HepG2 (cell line): ENCODE measurements at regions not wholly inside any gene's neighbourhood (a gene's known extent, or its start where the extent isn't known, plus 50 kb on each side); places are given as distances from the start of the nearest gene placed in this dataset.

Source experiments
- ATAC-seq: fragments of 200-7000 bp; cut with Tn5 transposase; 3 replicates; pipeline ENCODE4 v1.9.1; 2020; ENCODE audit warnings: mild to moderate bottlenecking, moderate library complexity
- BruUV-seq: library from RNA; stranded (reverse); fragments of 400-500 nt; replicated peaks from 2 replicates; lab custom pipeline; 2021; lab: Mats Ljungman, UMichigan
- CTCF ChIA-PET: fragments of 300-600 bp; formaldehyde crosslinking; extraction: SDS; loops from one replicate; lab custom pipeline; 2021; ENCODE audit warnings: low total read pairs, inconsistent platforms, low intra/inter-chr PET ratio; lab: Yijun Ruan, JAX
- POLR2A ChIA-PET: fragments of 350-600 bp; sonication (Branson Sonifier 250); formaldehyde crosslinking; loops from one replicate; lab custom pipeline; 2020; ENCODE audit warnings: antibody characterized with exemption, inconsistent platforms; lab: Yijun Ruan, JAX
- DNase-seq: peaks from one replicate; pipeline ENCODE4 v3.0.0-alpha.2; 2015; ENCODE audit warnings: low spot score
- FAIRE-seq: peaks from 3 replicates; lab custom pipeline; 2011; peaks lifted over from hg19 to GRCh38; lab: Jason Lieb, UNC
- H2AFZ ChIP-seq: one replicate; pipeline ENCODE4 v1.6.1; 2011; ENCODE audit warnings: low read length, inconsistent platforms
- H3K27ac ChIP-seq: fragments of 300-600 bp; 3 replicates; pipeline ENCODE4 v1.8.0; 2011; ENCODE audit warnings: mixed run types, mild to moderate bottlenecking, mixed read lengths, low read length, inconsistent platforms; ENCODE audit not compliant: insufficient read depth; ENCODE audit errors: extremely low read length
- H3K27me3 ChIP-seq, 2 experiments: fragments of 200-600 bp in 1 of 2; 2 replicates in 1 of 2; 3 replicates in 1 of 2; pipeline versions ENCODE4 v1.6.0 to v1.8.0; 2011; ENCODE audit warnings: low read length in 2 of 2, mild to moderate bottlenecking in 2 of 2, moderate library complexity in 2 of 2, inconsistent platforms in 1 of 2; ENCODE audit not compliant: insufficient read depth in 2 of 2, control insufficient read depth in 1 of 2
- H3K36me3 ChIP-seq, 2 experiments: fragments of 200-600 bp in 1 of 2; replicated peaks in 1 of 2; 2 replicates in 1 of 2; 3 replicates in 1 of 2; pipeline versions ENCODE4 v1.5.1 to v1.8.0; 2011; ENCODE audit warnings: low read length in 2 of 2, inconsistent platforms in 1 of 2; ENCODE audit not compliant: insufficient read depth in 2 of 2, control insufficient read depth in 1 of 2
- H3K4me1 ChIP-seq: 2 replicates; pipeline ENCODE4 v1.5.1; 2012; ENCODE audit warnings: low read length, inconsistent platforms; ENCODE audit not compliant: insufficient read depth
- H3K4me2 ChIP-seq: 2 replicates; pipeline ENCODE4 v1.6.0; 2011; ENCODE audit warnings: low read depth, low read length, inconsistent platforms
- H3K4me3 ChIP-seq, 3 experiments: fragments of 200-600 bp in 1 of 3; sonication (generic), shearing (Covaris generic) in 1 of 3; replicated peaks in 1 of 3; 2 replicates each; pipeline ENCODE4 v1.5.1; 2011 to 2016; ENCODE audit warnings: low read length in 3 of 3, inconsistent platforms in 2 of 3, low read depth in 2 of 3, mild to moderate bottlenecking in 2 of 3, control low read depth in 1 of 3, mixed read lengths in 1 of 3; ENCODE audit not compliant: insufficient read depth in 1 of 3
- H3K79me2 ChIP-seq: one replicate; pipeline ENCODE4 v1.6.1; 2011; ENCODE audit warnings: low read length, inconsistent platforms; ENCODE audit not compliant: insufficient read depth
- H3K9ac ChIP-seq: 2 replicates; pipeline ENCODE4 v1.6.0; 2011; ENCODE audit warnings: mild to moderate bottlenecking, low read depth, low read length, inconsistent platforms; ENCODE audit not compliant: insufficient read depth
- H3K9me3 ChIP-seq: 2 replicates; pipeline ENCODE4 v1.5.1; 2012; ENCODE audit warnings: mild to moderate bottlenecking, low read length
- H4K20me1 ChIP-seq: 2 replicates; pipeline ENCODE4 v1.6.0; 2011; ENCODE audit warnings: inconsistent platforms, mild to moderate bottlenecking, low read length, moderate library complexity; ENCODE audit not compliant: insufficient read depth
- FOSL2 ChIP-seq: sonication (generic); formaldehyde crosslinking; IDR thresholded peaks from 2 replicates; pipeline ENCODE4 v1.4.0; 2020; ENCODE audit warnings: missing genetic modification reagents
- FOXO1 ChIP-seq: sonication (generic); formaldehyde crosslinking; IDR thresholded peaks from 2 replicates; pipeline ENCODE4 v1.4.0; 2020; ENCODE audit warnings: missing genetic modification reagents
- IRF2 ChIP-seq: IDR thresholded peaks from 2 replicates; pipeline ENCODE4 v1.6.1; 2018; ENCODE audit warnings: missing genetic modification reagents, missing compliant biosample characterization
- KLF16 ChIP-seq, 2 experiments: sonication (generic) in 1 of 2; formaldehyde crosslinking in 1 of 2; IDR thresholded peaks; 2 replicates each; pipeline versions ENCODE4 v1.6.1 to v1.8.0; 2016 to 2023; ENCODE audit warnings: missing genetic modification reagents in 2 of 2, missing compliant biosample characterization in 1 of 2
- PAXIP1 ChIP-seq: sonication (generic); formaldehyde crosslinking; conservative IDR thresholded peaks from 2 replicates; pipeline ENCODE4 v1.4.0; 2020; ENCODE audit warnings: mild to moderate bottlenecking, missing genetic modification reagents, moderate library complexity
- POLR2AphosphoS5 ChIP-seq: IDR thresholded peaks from 2 replicates; pipeline ENCODE4 v1.6.1; 2012; ENCODE audit warnings: low read depth, low read length
- RBM22 ChIP-seq: fragments of 200-400 bp; formaldehyde crosslinking; optimal IDR thresholded peaks from 2 replicates; pipeline ENCODE3; 2017; ENCODE audit warnings: mild to moderate bottlenecking, low read length, moderate library complexity
- RFXANK ChIP-seq: IDR thresholded peaks from 2 replicates; pipeline ENCODE4 v1.6.1; 2016
- SMAD3 ChIP-seq: sonication (generic); formaldehyde crosslinking; IDR thresholded peaks from 2 replicates; pipeline ENCODE4 v1.4.0; 2020; ENCODE audit warnings: missing genetic modification reagents
- ZFP36 ChIP-seq: fragments of 150-350 bp; IDR thresholded peaks from 2 replicates; pipeline ENCODE4 v1.6.1; 2018; ENCODE audit warnings: borderline replicate concordance, low read length, low read depth; ENCODE audit not compliant: partially characterized antibody
- ZNF264 ChIP-seq: sonication (generic); formaldehyde crosslinking; IDR thresholded peaks from 2 replicates; pipeline ENCODE4 v1.4.0; 2020; ENCODE audit warnings: missing genetic modification reagents
- ZNF350 ChIP-seq: sonication (generic); formaldehyde crosslinking; IDR thresholded peaks from 2 replicates; pipeline ENCODE4 v1.4.0; 2020; ENCODE audit warnings: mild to moderate bottlenecking, low read depth, missing genetic modification reagents, borderline replicate concordance
- ZNF512B ChIP-seq: sonication (generic); formaldehyde crosslinking; IDR thresholded peaks from 2 replicates; pipeline ENCODE4 v1.5.1; 2020; ENCODE audit warnings: missing genetic modification reagents, mild to moderate bottlenecking, borderline replicate concordance
- WGBS: methylation state at CpG from one replicate; pipeline ENCODE4 v1.1.6; 2017; ENCODE audit warnings: low lambda C conversion rate; 5-methylcytosine and 5-hydroxymethylcytosine counted together
- in situ Hi-C: cut with HindIII; loops from 2 replicates; pipeline ENCODE4 v1.10.0; 2017; ENCODE audit warnings: low pct_unique_long_range_greater_than_20kb; ENCODE audit not compliant: extremely low pct_ligation_motif_present
- intact Hi-C: fragments of 100-400 bp; cut with micrococcal nuclease; formaldehyde crosslinking; loops from one replicate; pipeline ENCODE4 v1.10.0; 2022; ENCODE audit not compliant: unreplicated experiment

- TF ChIP-seq FOXO1 (CRISPR knock-in tag) (no peak), ZNF350 (CRISPR knock-in tag) (no peak), KLF16 (CRISPR knock-in tag; IDR thresholded peaks at IDR 0.05) (no peak), IRF2 (CRISPR knock-in tag) (no peak)
Observed at GRCh38 chr1:17953921-17954320, 153.7 kb upstream of the IGSF21 start (continued).

GRCh38 chr1:17955302-17956285 lies 152.0 kb upstream of the IGSF21 start:
- in situ Hi-C loops, result no loop called here
- WGBS, result 3% methylated on average over 8 of the region's 8 CpGs
- Histone ChIP-seq H3K4me2 (no peak overlapping the region), H3K27ac (no peak overlapping the region), H3K9me3 (no peaks in the 10 kb centered on the region), H3K9ac (no peak overlapping the region), H3K79me2 (no peaks in the 10 kb centered on the region), H4K20me1 (no peaks in the 10 kb centered on the region), H3K27me3 (peaks cover 3 to 32% of the 10 kb centered on the region in 2 experiments; a peak in 4 of 5 replicates), H3K36me3 (no peaks in the 10 kb centered on the region), H2AFZ (no peak overlapping the region), H3K4me1 (no peaks in the 10 kb centered on the region), H3K4me3 (no peak overlapping the region)
- ATAC-seq (no peak), FAIRE-seq (no peak), DNase-seq (no peak)
- no TSS peak for BruUV-seq
- no peak for TF ChIP-seq ZNF512B (CRISPR knock-in tag)
- no peak for TF ChIP-seq SMAD3
- TF ChIP-seq PAXIP1 (CRISPR knock-in tag), result no peak
- TF ChIP-seq RBM22, result no peak
- TF ChIP-seq ZNF264, result no peak
- no peak for TF ChIP-seq FOSL2 (CRISPR knock-in tag)
- TF ChIP-seq RFXANK (CRISPR knock-in tag), result no peak
- TF ChIP-seq ZFP36, result no peak
- no peak for TF ChIP-seq POLR2AphosphoS5
- ChIA-PET CTCF (no interaction called here), POLR2A (no interaction called here)
- intact Hi-C loops, result no loop called here
